Smooth muscle cell (in vitro differentiated cells): ENCODE measurements at regions not wholly inside any gene's neighbourhood (a gene's known extent, or its start where the extent isn't known, plus 50 kb on each side); places are given as distances from the start of the nearest gene placed in this dataset.
"Not testable (repeated sequence)": the region's sequence is repeated elsewhere in the genome, so short reads cannot be mapped to it uniquely, and the experiment has no call there.

Experiments used
- DNase-seq: peaks from one replicate; lab custom pipeline; 2025; ENCODE audit not compliant: unreplicated experiment; lab: John Stamatoyannopoulos, UW
- H2AFZ ChIP-seq: fragments of 200-600 bp; sonication (generic); 2 replicates; pipeline ENCODE4 v1.6.0; 2016; ENCODE audit warnings: antibody characterized with exemption, low read depth, mild to moderate bottlenecking
- H3F3A ChIP-seq: fragments of 200-600 bp; sonication (generic); 2 replicates; pipeline ENCODE4 v1.6.0; 2017; ENCODE audit warnings: antibody characterized with exemption, low read depth
- H3K27ac ChIP-seq: fragments of 200-600 bp; sonication (generic); 2 replicates; pipeline ENCODE4 v1.5.1; 2016; ENCODE audit warnings: low read depth, mild to moderate bottlenecking
- H3K27me3 ChIP-seq: fragments of 200-600 bp; sonication (generic); 2 replicates; pipeline ENCODE4 v1.6.1; 2016; ENCODE audit warnings: low read depth, mild to moderate bottlenecking
- H3K36me3 ChIP-seq: fragments of 200-600 bp; sonication (generic); 2 replicates; pipeline ENCODE4 v1.5.1; 2016; ENCODE audit warnings: low read depth
- H3K4me1 ChIP-seq: fragments of 200-600 bp; sonication (generic); 2 replicates; pipeline ENCODE4 v1.5.1; 2016; ENCODE audit warnings: low read depth
- H3K4me2 ChIP-seq: fragments of 200-600 bp; sonication (generic); 2 replicates; pipeline ENCODE4 v1.6.0; 2016; ENCODE audit warnings: mild to moderate bottlenecking
- H3K4me3 ChIP-seq: fragments of 200-600 bp; sonication (generic); 2 replicates; pipeline ENCODE4 v1.5.1; 2016; ENCODE audit warnings: mild to moderate bottlenecking
- H3K79me2 ChIP-seq: fragments of 200-600 bp; sonication (generic); 2 replicates; pipeline ENCODE4 v1.6.0; 2016; ENCODE audit warnings: low read depth, mild to moderate bottlenecking
- H3K9ac ChIP-seq: fragments of 200-600 bp; sonication (generic); 2 replicates; pipeline ENCODE4 v1.6.0; 2016; ENCODE audit warnings: low read depth
- H3K9me3 ChIP-seq: fragments of 200-600 bp; sonication (generic); replicated peaks from 2 replicates; pipeline ENCODE4 v1.5.1; 2016; ENCODE audit warnings: low read depth
- H4K20me1 ChIP-seq: fragments of 200-600 bp; sonication (generic); 2 replicates; pipeline ENCODE4 v1.6.0; 2016; ENCODE audit warnings: low read depth
- WGBS: methylation state at CpG from one replicate; pipeline ENCODE4 v1.1.7; 2016; ENCODE audit warnings: low lambda C conversion rate; 5-methylcytosine and 5-hydroxymethylcytosine counted together
- TF ChIP-seq, protein P1 (sequence below): fragments of 200-600 bp; sonication (generic); IDR thresholded peaks from 2 replicates; pipeline ENCODE4 v1.5.1; 2017; ENCODE audit warnings: borderline replicate concordance, mild to moderate bottlenecking, antibody characterized with exemption; ENCODE audit not compliant: insufficient read depth, poor library complexity, severe bottlenecking

DNA sequence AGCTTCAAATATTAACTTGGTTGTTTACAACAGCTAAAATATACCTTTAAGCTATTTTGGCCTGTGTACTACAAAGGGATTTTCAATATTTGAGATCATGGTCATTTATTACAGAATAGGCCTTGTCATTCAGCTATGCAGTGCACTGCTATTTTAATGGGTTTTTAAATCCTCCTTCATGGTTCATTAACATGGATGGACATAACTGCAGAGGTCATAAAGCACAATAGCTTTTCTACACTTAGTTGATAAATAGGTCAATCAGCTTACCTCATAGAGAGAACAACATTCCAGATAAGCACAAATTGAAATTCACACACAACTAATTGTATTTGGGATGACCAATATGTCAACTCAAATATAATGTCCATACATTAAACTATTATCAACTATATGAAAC is 403.7 kb downstream of the CNTN3 start:
- H3K9me3 ChIP-seq, result no peaks in the 10 kb centered on the region

DNA sequence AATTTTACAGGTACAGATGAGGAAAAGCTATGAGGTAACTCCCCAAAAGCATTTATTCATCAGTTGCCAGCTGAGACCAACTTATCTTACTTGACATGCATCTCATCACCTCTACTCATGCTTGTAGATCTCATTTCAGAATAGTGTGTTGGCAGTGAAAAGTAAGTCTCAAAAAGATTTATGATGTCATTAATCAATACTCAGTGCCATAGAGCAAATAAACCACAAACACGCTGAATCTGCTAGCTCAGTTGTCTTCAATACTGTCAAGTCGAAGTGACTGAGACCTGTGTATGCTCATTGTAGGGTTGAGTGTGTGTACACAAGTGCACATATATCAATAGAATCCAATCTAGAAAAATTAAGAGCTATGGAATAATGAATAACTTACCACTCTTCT is 413.5 kb downstream of the CNTN3 start:
- Histone ChIP-seq H3F3A (no peaks in the 10 kb centered on the region), H3K79me2 (no peaks in the 10 kb centered on the region), H3K9ac (no peak overlapping the region), H3K9me3 (no peaks in the 10 kb centered on the region), H3K27ac (no peak overlapping the region), H3K27me3 (no peaks in the 10 kb centered on the region), H3K4me1 (no peaks in the 10 kb centered on the region), H2AFZ (no peak overlapping the region), H3K36me3 (no peaks in the 10 kb centered on the region), H4K20me1 (no peaks in the 10 kb centered on the region), H3K4me3 (no peak overlapping the region), H3K4me2 (no peak overlapping the region)
- WGBS, result 84% methylated on average over 2 of the region's 2 CpGs
- TF ChIP-seq, protein P1, sequence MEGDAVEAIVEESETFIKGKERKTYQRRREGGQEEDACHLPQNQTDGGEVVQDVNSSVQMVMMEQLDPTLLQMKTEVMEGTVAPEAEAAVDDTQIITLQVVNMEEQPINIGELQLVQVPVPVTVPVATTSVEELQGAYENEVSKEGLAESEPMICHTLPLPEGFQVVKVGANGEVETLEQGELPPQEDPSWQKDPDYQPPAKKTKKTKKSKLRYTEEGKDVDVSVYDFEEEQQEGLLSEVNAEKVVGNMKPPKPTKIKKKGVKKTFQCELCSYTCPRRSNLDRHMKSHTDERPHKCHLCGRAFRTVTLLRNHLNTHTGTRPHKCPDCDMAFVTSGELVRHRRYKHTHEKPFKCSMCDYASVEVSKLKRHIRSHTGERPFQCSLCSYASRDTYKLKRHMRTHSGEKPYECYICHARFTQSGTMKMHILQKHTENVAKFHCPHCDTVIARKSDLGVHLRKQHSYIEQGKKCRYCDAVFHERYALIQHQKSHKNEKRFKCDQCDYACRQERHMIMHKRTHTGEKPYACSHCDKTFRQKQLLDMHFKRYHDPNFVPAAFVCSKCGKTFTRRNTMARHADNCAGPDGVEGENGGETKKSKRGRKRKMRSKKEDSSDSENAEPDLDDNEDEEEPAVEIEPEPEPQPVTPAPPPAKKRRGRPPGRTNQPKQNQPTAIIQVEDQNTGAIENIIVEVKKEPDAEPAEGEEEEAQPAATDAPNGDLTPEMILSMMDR, result no peak
- DNase-seq, result no peak

More for the DNA sequence above, 403.7 kb downstream of the CNTN3 start:
- Histone ChIP-seq H3K9ac (no peak overlapping the region), H3K4me2 (no peak overlapping the region), H3K36me3 (no peaks in the 10 kb centered on the region), H2AFZ (no peak overlapping the region), H3K4me1 (no peaks in the 10 kb centered on the region), H3K27ac (no peak overlapping the region), H3K79me2 (no peaks in the 10 kb centered on the region), H3K4me3 (no peak overlapping the region), H4K20me1 (no peaks in the 10 kb centered on the region), H3K27me3 (no peaks in the 10 kb centered on the region), H3F3A (no peaks in the 10 kb centered on the region)
- TF ChIP-seq, protein P1, result no peak
- no peak for DNase-seq

DNA sequence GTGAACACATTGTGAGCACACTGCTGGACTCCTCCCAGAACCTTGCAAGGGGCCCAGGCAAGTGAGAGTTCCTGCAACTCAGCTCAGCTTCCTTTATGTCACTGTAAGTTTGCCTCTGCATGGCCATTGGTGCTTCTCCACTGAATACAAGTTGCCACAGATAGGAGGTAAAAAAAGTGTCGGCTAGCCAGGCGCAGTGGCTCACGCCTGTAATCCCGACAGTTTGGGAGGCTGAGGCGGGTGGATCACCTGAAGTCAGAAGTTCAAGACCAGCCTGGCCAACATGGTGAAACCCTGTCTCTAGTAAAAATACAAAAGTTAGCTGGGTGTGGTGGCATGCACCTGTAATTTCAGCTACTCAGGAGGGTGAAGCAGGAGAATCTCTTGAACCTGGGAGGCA is 435.8 kb downstream of the CNTN3 start:
- 74% methylated on average over 5 of the region's 5 CpGs for WGBS
- not testable (repeated sequence) for H3F3A ChIP-seq, H2AFZ ChIP-seq, H3K4me1 ChIP-seq, H3K27me3 ChIP-seq, DNase-seq, H3K79me2 ChIP-seq, H3K4me3 ChIP-seq, H3K36me3 ChIP-seq, H3K9me3 ChIP-seq, H3K9ac ChIP-seq, H4K20me1 ChIP-seq, H3K27ac ChIP-seq, H3K4me2 ChIP-seq

DNA sequence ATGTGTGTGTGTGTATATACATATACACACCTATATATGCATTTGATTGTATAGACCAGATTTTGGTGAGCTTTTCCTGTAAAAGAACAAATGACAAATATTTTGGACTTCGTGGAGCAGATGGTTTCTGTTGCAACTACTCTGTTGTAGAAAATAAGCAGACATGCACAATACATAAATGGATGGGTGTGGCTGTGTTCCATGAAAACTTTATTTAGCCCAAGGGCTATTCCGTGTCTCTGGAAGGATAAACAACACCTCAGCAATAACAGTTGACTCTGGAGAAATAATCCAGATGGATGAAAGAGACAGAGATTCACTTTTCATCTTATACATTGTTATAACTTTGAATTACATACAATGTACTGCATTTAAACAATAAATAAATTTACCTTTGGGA is 441.4 kb downstream of the CNTN3 start:
- whole genome bisulfite sequencing, result 69% methylated on average over 2 of the region's 2 CpGs
- H3K9me3 ChIP-seq, result no peaks in the 10 kb centered on the region
- no peaks in the 10 kb centered on the region for H4K20me1 ChIP-seq
- H3K36me3 ChIP-seq, result no peaks in the 10 kb centered on the region
- H3K4me3 ChIP-seq, result no peak overlapping the region
- no peaks in the 10 kb centered on the region for H3K4me1 ChIP-seq
- no peak overlapping the region for H3K9ac ChIP-seq
- H3K79me2 ChIP-seq, result no peaks in the 10 kb centered on the region
- no peaks in the 10 kb centered on the region for H3K27me3 ChIP-seq
- H3K27ac ChIP-seq, result no peak overlapping the region
- no peak overlapping the region for H2AFZ ChIP-seq
- H3K4me2 ChIP-seq, result no peak overlapping the region
- TF ChIP-seq, protein P1, result no peak
- H3F3A ChIP-seq, result no peaks in the 10 kb centered on the region
- DNase-seq, result no peak
